T47D (cell line): ENCODE measurements at regions not wholly inside any gene's neighbourhood (a gene's known extent, or its start where the extent isn't known, plus 50 kb on each side); places are given as distances from the start of the nearest gene placed in this dataset.

ENCODE experiments used
- DNase-seq, 2 experiments: peaks; one replicate each; pipeline versions ENCODE4 v3.0.0 to v3.0.0-alpha.2; 2011 to 2012; ENCODE audit warnings: low read depth in 1 of 2, low spot score in 1 of 2
- JUND ChIP-seq: IDR thresholded peaks from 2 replicates; pipeline ENCODE4 v1.6.1; 2012; ENCODE audit warnings: low read depth
- in situ Hi-C: cut with HindIII; loops from 2 replicates; pipeline ENCODE4 v1.10.0; 2016; ENCODE audit warnings: low sequenced_read_pairs, low pct_unique_long_range_greater_than_20kb

GRCh38 chr12:69150796-69151127, 88.6 kb upstream of the CPSF6 start:
- in situ Hi-C loops: no loop called here
- no peak for DNase-seq
- no peak for TF ChIP-seq JUND

GRCh38 chr12:69151254-69151764, 88.1 kb upstream of the CPSF6 start:
- TF ChIP-seq JUND: no peak
- in situ Hi-C loops: no loop called here
- no peak for DNase-seq

GRCh38 chr12:69154585-69155363, 84.6 kb upstream of the CPSF6 start:
- no peak for TF ChIP-seq JUND
- in situ Hi-C loops: no loop called here
- peak; percentile 55 to 79 for DNase-seq

- no peak for TF ChIP-seq JUND
- peak; percentile 55 to 91 for DNase-seq
- in situ Hi-C loops: no loop called here
Measured at GRCh38 chr12:69157023-69157655, 82.2 kb upstream of the CPSF6 start.

- no peak for DNase-seq
- TF ChIP-seq JUND: no peak
- in situ Hi-C loops: no loop called here
Measured at GRCh38 chr12:69161829-69162228, 77.5 kb upstream of the CPSF6 start.

- in situ Hi-C loops: no loop called here
- no peak for DNase-seq
- no peak for TF ChIP-seq JUND
Measured at GRCh38 chr12:69163681-69164362, 75.5 kb upstream of the CPSF6 start.

GRCh38 chr12:69167648-69168165, 71.7 kb upstream of the CPSF6 start:
- TF ChIP-seq JUND: no peak
- DNase-seq: no peak
- in situ Hi-C loops: no loop called here

GRCh38 chr12:69168363-69168762, 71.0 kb upstream of the CPSF6 start:
- DNase-seq: no peak
- in situ Hi-C loops: no loop called here
- TF ChIP-seq JUND: no peak

GRCh38 chr12:69168828-69169227, 70.5 kb upstream of the CPSF6 start:
- no peak for TF ChIP-seq JUND
- no peak for DNase-seq
- in situ Hi-C loops: no loop called here

GRCh38 chr12:69170293-69170692, 69.1 kb upstream of the CPSF6 start:
- in situ Hi-C loops: no loop called here
- TF ChIP-seq JUND: no peak

GRCh38 chr12:69171881-69172280, 67.5 kb upstream of the CPSF6 start:
- DNase-seq: no peak
- in situ Hi-C loops: no loop called here
- no peak for TF ChIP-seq JUND

More at GRCh38 chr12:69170293-69170692, 69.1 kb upstream of the CPSF6 start:
- DNase-seq: no peak

- TF ChIP-seq JUND: no peak
- in situ Hi-C loops: no loop called here
- no peak for DNase-seq
Measured at GRCh38 chr12:69172491-69172890, 66.9 kb upstream of the CPSF6 start.

GRCh38 chr12:69173368-69173767, 66.0 kb upstream of the CPSF6 start:
- no peak for DNase-seq

More at GRCh38 chr12:69173368-69173767, 66.0 kb upstream of the CPSF6 start:
- in situ Hi-C loops: no loop called here
- TF ChIP-seq JUND: no peak
